Stimulated activated CD8-positive, alpha-beta memory T cell treated with anti-CD3 and anti-CD28 coated beads, Interleukin-2, amount 100 ng/mL, for 48 hours (primary cell): ENCODE measurements at regions not wholly inside any gene's neighbourhood (a gene's known extent, or its start where the extent isn't known, plus 50 kb on each side); places are given as distances from the start of the nearest gene placed in this dataset.

ENCODE experiments used
- DNase-seq, 2 donors: peaks; one replicate each; pipeline ENCODE4 v3.0.0-alpha.2; 2020; ENCODE audit warnings: low read depth in 2 of 2

DNA sequence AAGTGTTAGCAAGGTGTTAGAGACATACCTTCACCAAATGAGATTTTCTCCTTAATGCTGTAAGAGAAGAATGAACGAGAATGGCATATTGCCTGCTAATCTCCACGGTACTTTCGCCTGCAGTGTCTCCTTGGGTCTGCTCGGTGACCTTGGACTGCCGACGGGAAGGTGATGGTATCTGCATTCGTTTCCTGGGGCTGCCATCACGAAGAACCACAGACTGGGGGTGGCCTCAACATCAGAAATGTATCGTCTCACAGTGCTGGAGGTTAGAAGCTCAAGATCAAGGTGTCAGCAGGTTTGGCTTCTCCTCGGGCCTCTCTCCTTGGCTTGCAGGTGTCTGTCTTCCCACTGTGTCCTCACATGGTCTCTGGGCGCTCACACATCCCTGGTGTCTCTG is 86.3 kb upstream of the TNRC6C start:
- no peak for DNase-seq

DNA sequence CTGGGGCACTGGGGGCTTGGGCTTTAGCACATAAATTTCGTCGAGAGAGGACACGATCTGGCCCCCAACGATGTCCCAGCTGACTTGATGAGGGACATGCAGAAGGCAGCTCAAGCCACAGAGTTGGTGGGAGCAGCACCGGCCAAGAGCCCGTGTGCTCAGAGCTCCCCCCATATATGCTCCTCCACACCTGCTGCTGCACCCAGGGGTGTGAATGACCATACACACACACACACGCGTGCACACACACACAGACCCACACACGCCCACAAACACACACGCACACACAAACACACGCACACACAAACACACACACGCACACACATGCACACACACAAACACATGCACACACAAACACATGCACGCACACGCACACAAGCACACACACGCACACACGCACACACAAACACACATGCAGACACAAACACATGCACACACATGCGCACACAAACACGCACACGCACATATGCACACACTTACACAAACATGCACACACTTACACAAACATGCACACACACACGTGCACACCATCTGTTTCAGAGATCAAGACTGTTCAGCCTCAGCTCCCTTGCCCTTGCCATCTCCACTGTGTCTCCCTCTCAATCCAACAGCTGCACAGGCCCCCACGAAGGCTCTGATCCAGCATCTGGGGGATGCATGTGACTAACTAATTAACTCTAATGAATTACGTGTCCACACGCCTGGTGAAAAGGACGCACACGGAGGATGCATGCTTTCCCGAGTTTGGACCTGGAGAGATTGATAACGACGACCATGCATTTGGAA is 85.6 kb upstream of the TNRC6C start:
- DNase-seq = no peak

DNA sequence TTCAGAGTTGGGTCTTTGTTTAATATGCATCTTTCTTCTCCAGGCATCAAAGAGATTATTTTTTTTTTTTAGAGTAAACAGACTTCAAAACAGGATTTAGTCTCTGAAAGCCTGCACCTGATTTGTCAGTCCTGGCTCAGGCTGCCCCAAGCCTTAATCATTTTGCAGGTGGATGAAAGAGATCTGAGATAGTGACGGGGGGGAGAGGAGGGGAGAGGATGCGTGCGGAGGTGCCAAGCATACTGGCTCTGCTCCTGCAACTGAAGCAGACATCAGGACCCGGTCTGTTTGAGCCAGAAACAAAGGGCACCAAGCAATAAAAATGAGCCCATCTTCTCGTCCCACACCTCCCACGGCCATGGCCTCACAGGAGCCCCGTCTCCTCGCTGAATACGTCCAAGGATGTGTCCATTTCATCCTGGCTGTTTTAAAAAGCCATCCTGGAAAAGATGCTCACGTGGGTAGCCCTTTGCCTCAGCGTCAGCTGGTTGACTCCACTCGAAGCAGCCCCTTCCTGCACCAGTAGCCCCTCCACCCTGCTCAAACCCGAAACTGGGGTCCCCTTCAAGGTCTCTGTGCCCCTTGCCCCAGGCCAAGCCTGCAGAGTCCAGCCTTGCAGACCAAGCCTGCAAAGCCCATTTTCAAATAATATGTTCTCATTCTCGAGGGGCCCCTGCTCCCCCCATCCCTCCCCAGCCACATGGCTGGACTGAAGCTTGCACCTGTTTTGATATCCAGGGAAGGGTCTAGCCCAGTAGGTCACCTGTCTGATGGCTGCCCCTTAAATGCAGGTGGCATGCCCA is 84.8 kb upstream of the TNRC6C start:
- no peak for DNase-seq

DNA sequence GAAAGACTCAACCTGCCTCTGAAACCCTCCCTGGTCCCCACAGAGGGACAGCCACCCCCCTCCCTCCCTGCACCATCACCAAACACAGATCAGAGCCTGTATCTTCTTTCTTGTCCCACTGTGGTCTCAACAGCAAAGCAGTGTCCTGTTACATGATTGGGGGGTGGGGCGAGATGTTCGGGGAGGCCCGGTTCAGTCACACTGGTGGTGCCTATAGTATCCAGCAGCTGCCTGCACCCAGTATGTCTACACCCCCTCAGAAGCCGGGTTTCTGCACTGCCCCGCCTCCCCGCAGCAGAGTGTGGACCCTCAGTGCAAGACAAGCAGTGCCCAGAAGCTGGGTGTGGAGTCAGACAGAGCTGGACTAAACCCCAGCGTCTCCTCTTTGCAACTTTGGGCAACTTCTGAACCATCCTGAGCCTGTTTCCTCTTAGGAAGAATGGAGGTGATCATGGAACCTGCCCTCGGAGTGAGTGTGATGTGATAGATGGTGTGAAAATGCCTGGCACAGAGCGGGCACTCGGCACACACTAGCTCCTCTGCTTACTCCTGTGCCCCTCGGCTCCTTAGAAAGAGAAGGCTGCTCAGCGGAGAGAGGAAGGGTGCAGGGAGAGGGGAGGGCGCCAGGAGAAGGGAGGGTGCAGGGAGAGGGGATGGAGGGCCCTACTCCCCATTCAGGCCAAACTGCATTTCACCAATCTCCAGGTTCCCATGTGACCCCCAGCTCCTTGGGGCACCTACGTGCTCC is 84.0 kb upstream of the TNRC6C start:
- no peak for DNase-seq

DNA sequence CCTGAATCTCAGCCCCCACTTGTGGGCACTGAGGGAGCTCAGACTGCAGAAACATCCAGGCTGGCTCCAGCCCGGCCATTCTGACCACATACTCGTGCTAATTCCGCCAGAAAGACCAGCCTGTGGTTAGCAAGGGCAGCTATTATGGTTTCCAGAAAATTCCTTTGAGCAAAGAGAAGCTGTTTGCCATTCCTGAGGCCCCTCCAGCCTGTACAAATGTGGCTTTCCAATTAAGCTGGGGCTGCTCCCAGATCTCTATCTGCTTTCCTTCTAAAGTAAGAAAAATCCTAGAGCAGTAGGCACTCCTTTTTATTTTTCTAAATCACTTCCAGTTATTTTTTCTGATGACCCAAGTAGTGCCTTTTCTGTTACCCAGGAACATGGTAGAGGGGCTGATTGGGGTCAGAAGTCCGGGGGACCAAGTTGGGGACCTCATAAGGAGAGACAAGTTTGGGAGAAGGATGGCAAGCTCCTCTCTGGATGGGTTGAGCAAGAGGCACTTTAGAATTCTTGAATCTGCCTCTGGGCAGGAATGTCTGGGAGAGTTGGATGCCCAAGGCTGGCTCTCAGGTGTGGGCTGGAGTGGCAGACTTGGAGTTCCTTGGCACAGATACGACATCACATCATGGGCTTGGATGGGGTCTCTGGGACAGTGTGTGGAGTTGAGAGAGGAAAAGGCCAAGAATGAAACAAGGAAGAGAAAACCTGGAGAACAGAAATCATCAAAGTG is 83.3 kb upstream of the TNRC6C start:
- no peak for DNase-seq

GRCh38 chr17:77875881-77876509 is 82.5 kb upstream of the TNRC6C start:
- DNase-seq = no peak

GRCh38 chr17:77877036-77877435 is 81.5 kb upstream of the TNRC6C start:
- no peak for DNase-seq

GRCh38 chr17:77877646-77878355 is 80.7 kb upstream of the TNRC6C start:
- DNase-seq = no peak

GRCh38 chr17:77879226-77879895 is 79.1 kb upstream of the TNRC6C start:
- DNase-seq = no peak

DNA sequence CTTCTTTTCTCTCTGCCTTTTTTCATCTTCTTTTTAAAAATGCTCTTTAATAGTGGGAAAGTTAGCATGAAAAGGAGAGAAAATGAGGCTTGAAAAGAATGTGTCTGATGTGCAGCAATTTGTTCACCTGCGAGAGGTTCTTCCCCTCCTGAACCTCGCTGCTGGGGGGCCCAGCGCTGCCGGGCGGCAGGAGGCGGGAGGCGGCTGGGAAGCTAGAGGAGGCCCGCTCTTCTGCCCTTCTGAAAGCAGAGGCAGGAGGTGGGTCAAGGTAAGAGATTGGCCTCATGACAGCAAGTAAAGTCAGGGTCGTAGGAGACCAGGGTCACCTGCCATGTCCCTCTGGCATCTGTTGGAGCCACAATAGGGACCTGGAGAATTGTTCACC is 78.6 kb upstream of the TNRC6C start:
- DNase-seq = no peak

DNA sequence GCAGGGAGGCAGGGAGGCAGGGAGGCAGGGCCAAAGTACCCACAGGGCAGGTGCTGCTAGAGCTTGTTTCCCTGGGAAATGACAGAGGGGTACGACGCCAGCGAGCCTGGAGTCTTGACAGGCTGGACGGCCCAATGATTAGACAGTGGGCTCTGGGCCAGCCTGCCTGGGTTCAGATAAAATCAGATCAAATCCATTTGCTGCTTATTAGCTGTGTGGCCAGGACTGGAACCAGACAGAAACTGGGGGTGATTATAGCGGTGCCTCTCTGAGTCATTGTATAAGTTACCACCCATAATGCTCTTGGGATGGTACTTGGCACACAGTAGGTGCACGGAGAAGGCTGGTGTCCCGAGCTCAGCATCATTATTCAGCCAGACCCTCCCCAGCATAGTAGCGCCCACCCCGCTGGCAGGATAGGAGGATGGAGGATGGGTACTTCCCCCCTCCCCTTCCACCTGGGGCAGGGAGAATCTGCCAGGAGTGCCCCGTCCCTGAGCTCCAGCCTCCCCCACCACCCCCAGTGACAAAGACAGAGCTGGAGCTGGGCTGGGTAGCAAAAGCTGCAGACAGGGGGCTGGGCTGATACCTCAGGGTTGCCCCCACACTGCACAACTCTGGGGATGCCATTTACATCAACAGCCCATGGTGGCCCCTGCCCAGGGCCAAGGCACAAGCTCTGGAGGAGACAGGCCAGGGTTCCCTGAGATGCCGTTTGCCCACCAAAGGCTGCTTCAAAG is 77.6 kb upstream of the TNRC6C start:
- no peak for DNase-seq

DNA sequence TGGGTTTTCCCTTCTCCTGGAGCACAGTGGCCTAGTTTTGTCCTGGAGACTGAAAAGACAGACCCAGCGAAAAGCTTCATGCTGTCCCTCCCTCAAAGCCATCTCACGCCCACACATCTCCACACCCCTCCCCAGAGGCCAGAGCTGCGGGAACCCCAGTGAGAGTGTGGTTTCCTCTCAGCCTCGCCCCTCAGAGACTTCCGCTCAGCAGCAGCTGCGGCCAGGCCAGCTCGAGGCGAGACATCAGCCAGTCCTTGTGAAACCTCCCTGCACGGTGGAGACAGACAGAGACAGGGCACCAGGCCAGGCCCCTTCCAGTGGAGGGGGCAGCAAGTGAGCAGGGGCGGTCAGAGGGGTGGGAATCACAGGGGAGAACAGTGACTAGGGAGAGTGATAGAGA is 77.0 kb upstream of the TNRC6C start:
- peak; percentile 59 to 64 for DNase-seq

DNA sequence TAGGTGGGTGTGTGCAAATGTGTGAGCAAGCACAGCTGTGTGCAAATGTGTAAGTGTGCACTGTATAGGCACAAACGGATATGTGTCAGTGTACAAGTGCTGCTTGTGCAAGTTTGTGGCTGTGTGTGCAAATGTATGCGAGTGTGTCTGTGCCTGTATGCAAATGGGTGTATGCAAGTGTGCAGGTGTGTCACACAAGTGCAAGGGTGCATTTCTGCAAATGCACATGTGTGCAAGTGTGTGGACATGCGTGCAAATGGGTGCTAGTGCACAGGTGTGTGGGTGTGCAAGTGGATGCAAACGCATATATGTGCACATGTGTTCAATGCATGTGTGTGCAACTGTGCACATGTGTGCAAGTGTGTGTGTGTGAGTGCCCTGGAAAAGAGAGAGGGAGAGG is 76.5 kb upstream of the TNRC6C start:
- DNase-seq = no peak

DNA sequence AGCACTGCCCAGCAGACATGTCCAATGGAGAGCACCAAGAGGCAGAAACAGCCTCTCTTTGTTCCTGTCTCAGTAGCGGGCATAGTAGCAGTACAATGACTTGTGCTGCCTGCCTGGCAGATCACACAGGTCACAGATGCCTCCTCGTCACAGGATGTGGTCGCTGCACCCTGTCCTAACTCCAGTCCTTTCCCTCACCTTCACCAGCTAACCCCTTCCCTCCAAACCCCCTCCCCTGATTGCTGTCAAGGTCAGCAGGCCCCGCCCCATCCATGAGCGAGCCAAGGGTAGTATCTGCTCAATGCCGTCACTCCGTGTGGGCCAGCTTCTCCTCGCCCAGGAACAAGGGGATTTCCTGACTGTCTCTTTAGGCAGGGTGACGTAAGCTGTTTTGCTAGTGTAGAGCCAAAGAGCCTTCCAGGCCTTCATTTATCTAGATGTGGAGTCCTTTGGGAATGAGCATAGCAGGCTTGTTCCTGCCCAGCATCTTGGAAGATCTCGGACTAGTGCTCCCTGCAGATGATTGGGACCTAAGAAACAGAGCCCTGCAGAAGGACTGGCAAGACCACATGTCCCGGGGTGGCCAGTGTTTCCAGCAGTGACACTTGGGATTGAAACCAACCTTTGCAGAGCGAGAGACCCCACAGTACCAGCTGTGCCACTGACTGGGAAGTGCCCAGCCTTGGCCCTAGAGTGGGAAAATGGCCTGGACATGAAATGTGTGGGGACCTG is 75.9 kb upstream of the TNRC6C start:
- peak; percentile 54 to 58 for DNase-seq

GRCh38 chr17:77883213-77883650 is 75.3 kb upstream of the TNRC6C start:
- DNase-seq = no peak

GRCh38 chr17:77884019-77884418 is 74.5 kb upstream of the TNRC6C start:
- no peak for DNase-seq

- no peak for DNase-seq
Measured at GRCh38 chr17:77884967-77885641, 73.4 kb upstream of the TNRC6C start.
